ENCODE measurements at regions not wholly inside any gene's neighbourhood (a gene's known extent, or its start where the extent isn't known, plus 50 kb on each side); places are given as distances from the start of the nearest gene placed in this dataset.

- Histone ChIP-seq H3K4me3 (ENCODE audit: insufficient read depth, low read depth, low read length) (no peak overlapping the region), H3K36me3 (ENCODE audit: control insufficient read depth, insufficient read depth, low read length) (no peaks in the 10 kb centered on the region), H3K9me3 (ENCODE audit: control insufficient read depth, low read length) (peaks cover 7% of the 10 kb centered on the region), H3K27ac (ENCODE audit: insufficient read depth, low read depth, low read length, poor library complexity, severe bottlenecking) (no peak overlapping the region), H3K27me3 (ENCODE audit: control insufficient read depth, insufficient read depth, low read length, poor library complexity, severe bottlenecking) (no peaks in the 10 kb centered on the region), H3K4me1 (ENCODE audit: control insufficient read depth, insufficient read depth, low read length) (no peaks in the 10 kb centered on the region)
Measured at GRCh38 chr3:193754719-193755118, 161.7 kb downstream of the OPA1 start.

DNA sequence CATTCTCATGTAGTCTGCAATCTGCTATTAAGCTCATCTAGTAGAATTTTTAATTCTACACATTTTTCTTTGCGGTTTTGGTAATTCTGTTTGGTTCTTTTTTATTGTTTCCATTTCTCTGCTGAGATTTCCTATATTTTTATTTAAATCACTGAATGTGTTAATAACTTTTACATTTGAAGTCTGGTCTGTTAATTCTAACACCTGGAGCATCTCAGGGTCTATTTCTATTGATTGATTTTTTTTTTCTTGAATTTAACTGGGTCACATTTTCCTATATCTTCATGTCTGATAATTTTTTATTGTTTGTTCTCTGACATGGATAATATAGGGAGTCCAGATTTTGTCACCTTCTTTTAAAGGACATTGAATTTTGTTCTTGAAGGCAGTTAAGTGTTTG lies 163.5 kb downstream of the OPA1 start:
- no CpG with 5 or more reads among the region's 1 CpG for WGBS, 2 experiments
- H3K27me3 ChIP-seq (ENCODE audit: control insufficient read depth, insufficient read depth, low read length, poor library complexity, severe bottlenecking) = no peaks in the 10 kb centered on the region

DNA sequence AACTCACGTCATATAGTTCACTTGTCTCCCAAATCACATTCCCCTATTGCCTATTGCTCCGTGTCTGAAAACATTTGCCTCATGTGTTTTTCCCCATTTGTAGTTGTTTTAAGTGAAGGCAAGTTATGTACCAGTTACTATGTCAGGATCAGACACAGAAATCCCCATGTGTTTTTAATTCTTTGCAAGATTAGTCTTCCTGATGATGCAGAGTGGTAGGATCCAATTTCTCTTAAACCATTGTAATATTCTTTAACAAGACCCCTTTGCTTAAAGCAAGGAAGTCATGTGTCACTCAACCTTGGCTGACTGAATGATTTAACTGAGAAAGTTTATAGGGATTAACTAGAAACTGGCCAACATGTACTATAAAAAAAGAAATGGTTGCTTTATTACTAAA lies 164.4 kb downstream of the OPA1 start:
- Histone ChIP-seq H3K9me3 (ENCODE audit: control insufficient read depth, low read length) (peaks cover 7% of the 10 kb centered on the region), H3K27ac (ENCODE audit: insufficient read depth, low read depth, low read length, poor library complexity, severe bottlenecking) (no peak overlapping the region), H3K4me1 (ENCODE audit: control insufficient read depth, insufficient read depth, low read length) (no peaks in the 10 kb centered on the region), H3K4me3 (ENCODE audit: insufficient read depth, low read depth, low read length) (no peak overlapping the region), H3K36me3 (ENCODE audit: control insufficient read depth, insufficient read depth, low read length) (no peaks in the 10 kb centered on the region), H3K27me3 (ENCODE audit: control insufficient read depth, insufficient read depth, low read length, poor library complexity, severe bottlenecking) (no peaks in the 10 kb centered on the region)
- 94 to 100% methylated on average over 1 to 2 of the region's 2 CpGs for WGBS, 2 experiments

More for the DNA sequence above, 163.5 kb downstream of the OPA1 start:
- Histone ChIP-seq H3K4me3 (ENCODE audit: insufficient read depth, low read depth, low read length) (no peak overlapping the region), H3K4me1 (ENCODE audit: control insufficient read depth, insufficient read depth, low read length) (no peaks in the 10 kb centered on the region), H3K27ac (ENCODE audit: insufficient read depth, low read depth, low read length, poor library complexity, severe bottlenecking) (no peak overlapping the region), H3K36me3 (ENCODE audit: control insufficient read depth, insufficient read depth, low read length) (no peaks in the 10 kb centered on the region), H3K9me3 (ENCODE audit: control insufficient read depth, low read length) (peaks cover 7% of the 10 kb centered on the region)

GRCh38 chr3:193761969-193762368 lies 169.0 kb downstream of the OPA1 start:
- Histone ChIP-seq H3K4me3 (ENCODE audit: insufficient read depth, low read depth, low read length) (no peak overlapping the region), H3K27me3 (ENCODE audit: control insufficient read depth, insufficient read depth, low read length, poor library complexity, severe bottlenecking) (no peaks in the 10 kb centered on the region), H3K27ac (ENCODE audit: insufficient read depth, low read depth, low read length, poor library complexity, severe bottlenecking) (no peak overlapping the region), H3K36me3 (ENCODE audit: control insufficient read depth, insufficient read depth, low read length) (no peaks in the 10 kb centered on the region), H3K9me3 (ENCODE audit: control insufficient read depth, low read length) (no peaks in the 10 kb centered on the region), H3K4me1 (ENCODE audit: control insufficient read depth, insufficient read depth, low read length) (no peaks in the 10 kb centered on the region)
- 89 to 94% methylated on average over 5 of the region's 5 CpGs for WGBS, 2 experiments

DNA sequence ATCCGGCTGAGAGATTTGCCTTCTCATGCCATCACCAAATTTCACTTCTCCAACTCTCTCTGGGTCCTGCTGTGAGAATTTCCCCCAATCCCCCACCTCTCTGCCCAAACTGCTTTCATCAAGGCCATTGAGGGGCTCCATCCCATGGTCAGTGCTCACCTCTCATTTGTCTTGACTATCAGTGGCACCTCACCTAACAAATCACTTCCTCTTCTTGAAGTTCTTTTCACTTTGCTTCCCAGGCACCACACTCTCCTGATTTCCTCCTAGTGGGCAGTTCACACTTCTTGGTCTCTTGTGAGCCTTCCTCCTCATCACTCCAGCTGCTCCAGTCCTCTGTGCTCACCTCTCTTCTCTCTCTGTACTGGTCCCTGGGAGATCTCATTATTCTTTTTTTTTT lies 169.6 kb downstream of the OPA1 start:
- 92 to 93% methylated on average over 1 of the region's 1 CpG for WGBS, 2 experiments
- Histone ChIP-seq H3K27me3 (ENCODE audit: control insufficient read depth, insufficient read depth, low read length, poor library complexity, severe bottlenecking) (no peaks in the 10 kb centered on the region), H3K4me3 (ENCODE audit: insufficient read depth, low read depth, low read length) (no peak overlapping the region), H3K9me3 (ENCODE audit: control insufficient read depth, low read length) (no peaks in the 10 kb centered on the region), H3K36me3 (ENCODE audit: control insufficient read depth, insufficient read depth, low read length) (no peaks in the 10 kb centered on the region), H3K4me1 (ENCODE audit: control insufficient read depth, insufficient read depth, low read length) (no peaks in the 10 kb centered on the region), H3K27ac (ENCODE audit: insufficient read depth, low read depth, low read length, poor library complexity, severe bottlenecking) (no peak overlapping the region)

DNA sequence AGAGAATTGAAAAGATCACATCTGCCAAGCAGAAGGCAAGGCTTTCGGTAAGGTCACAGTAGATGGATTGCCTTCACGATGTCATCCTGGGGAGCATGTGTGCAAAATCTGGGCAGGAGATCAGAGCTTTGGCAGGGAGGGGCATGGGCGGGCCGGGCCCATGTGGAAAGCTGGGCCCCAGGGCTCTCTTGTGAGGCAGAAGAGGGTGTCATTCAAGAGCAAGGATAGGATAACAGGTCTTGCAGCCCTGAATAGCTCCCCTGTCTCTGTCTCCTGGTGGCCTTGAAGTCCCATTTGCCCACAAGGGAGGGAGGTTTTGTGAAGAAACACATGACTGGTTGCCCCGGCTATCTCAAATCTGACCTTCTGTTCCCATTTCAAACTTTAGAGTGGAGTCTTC lies 172.0 kb downstream of the OPA1 start:
- H3K4me1 ChIP-seq (ENCODE audit: control insufficient read depth, insufficient read depth, low read length) = no peaks in the 10 kb centered on the region
- 94 to 98% methylated on average over 5 of the region's 5 CpGs for WGBS, 2 experiments

DNA sequence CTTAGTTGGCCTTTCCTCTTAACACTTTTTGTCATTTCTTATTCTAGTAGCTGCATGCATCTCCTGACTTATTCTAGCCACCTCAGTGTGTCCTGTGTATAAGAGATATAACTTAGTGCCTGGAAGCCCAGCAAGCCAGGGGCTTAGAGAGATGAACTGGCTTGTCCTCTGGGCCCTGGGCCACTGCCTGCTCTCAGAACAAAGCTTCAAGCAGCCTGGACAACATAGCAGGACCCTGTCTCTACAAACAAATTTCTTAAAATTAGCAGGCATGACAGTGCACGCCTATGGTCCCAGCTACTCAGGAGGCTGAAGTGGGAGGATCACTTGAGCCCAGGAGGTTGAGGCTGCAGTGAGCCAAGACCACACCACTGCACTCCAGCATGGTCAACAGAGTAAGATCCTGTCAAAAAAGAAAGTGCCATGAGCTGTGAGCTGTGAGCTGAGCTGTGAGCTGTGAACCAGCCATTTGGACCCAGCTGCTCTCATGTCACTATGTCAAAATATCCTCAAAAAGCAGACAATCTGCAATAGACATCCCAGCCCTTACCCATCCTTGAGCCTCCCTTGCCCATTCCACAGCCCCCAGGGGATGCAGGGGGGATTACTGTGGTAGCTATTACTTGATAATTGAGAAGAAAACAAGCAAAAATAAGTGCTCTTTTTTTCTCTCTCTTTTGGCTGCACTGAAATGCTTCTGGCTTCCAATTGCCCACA lies 174.5 kb downstream of the OPA1 start:
- Histone ChIP-seq H3K36me3 (ENCODE audit: control insufficient read depth, insufficient read depth, low read length) (no peaks in the 10 kb centered on the region), H3K4me1 (ENCODE audit: control insufficient read depth, insufficient read depth, low read length) (peaks cover 11% of the 10 kb centered on the region), H3K9me3 (ENCODE audit: control insufficient read depth, low read length) (no peaks in the 10 kb centered on the region), H3K4me3 (ENCODE audit: insufficient read depth, low read depth, low read length) (no peak overlapping the region), H3K27ac (ENCODE audit: insufficient read depth, low read depth, low read length, poor library complexity, severe bottlenecking) (no peak overlapping the region), H3K27me3 (ENCODE audit: control insufficient read depth, insufficient read depth, low read length, poor library complexity, severe bottlenecking) (peaks cover 10% of the 10 kb centered on the region)
- WGBS, 2 experiments = 94 to 98% methylated on average over 1 of the region's 1 CpG

More for the DNA sequence above, 172.0 kb downstream of the OPA1 start:
- H3K9me3 ChIP-seq (ENCODE audit: control insufficient read depth, low read length) = no peaks in the 10 kb centered on the region
- no peak overlapping the region for H3K27ac ChIP-seq (ENCODE audit: insufficient read depth, low read depth, low read length, poor library complexity, severe bottlenecking)
- no peaks in the 10 kb centered on the region for H3K27me3 ChIP-seq (ENCODE audit: control insufficient read depth, insufficient read depth, low read length, poor library complexity, severe bottlenecking)
- no peak overlapping the region for H3K4me3 ChIP-seq (ENCODE audit: insufficient read depth, low read depth, low read length)
- no peaks in the 10 kb centered on the region for H3K36me3 ChIP-seq (ENCODE audit: control insufficient read depth, insufficient read depth, low read length)

DNA sequence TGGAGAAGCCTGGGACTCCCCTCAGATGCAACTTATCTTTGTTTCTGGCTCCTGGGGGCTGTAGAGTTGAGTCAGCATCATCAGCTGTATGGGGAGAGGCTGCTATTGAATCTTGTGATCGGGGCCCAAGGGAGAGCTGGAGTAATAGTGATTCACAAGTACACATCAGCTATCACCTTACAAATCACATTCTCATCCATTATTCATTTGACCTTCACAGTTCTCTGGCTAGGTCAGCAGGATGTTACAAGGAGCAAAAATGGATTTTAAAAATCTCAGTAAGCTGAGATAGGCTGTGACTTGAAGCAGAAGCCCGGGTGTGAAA lies 175.0 kb downstream of the OPA1 start:
- Histone ChIP-seq H3K27me3 (ENCODE audit: control insufficient read depth, insufficient read depth, low read length, poor library complexity, severe bottlenecking) (peaks cover 15% of the 10 kb centered on the region), H3K9me3 (ENCODE audit: control insufficient read depth, low read length) (no peaks in the 10 kb centered on the region), H3K36me3 (ENCODE audit: control insufficient read depth, insufficient read depth, low read length) (no peaks in the 10 kb centered on the region), H3K4me1 (ENCODE audit: control insufficient read depth, insufficient read depth, low read length) (peaks cover 16% of the 10 kb centered on the region), H3K4me3 (ENCODE audit: insufficient read depth, low read depth, low read length) (no peak overlapping the region), H3K27ac (ENCODE audit: insufficient read depth, low read depth, low read length, poor library complexity, severe bottlenecking) (no peak overlapping the region)
- 93 to 94% methylated on average over 1 to 2 of the region's 2 CpGs for WGBS, 2 experiments

- Histone ChIP-seq H3K4me3 (ENCODE audit: insufficient read depth, low read depth, low read length) (no peak overlapping the region), H3K27me3 (ENCODE audit: control insufficient read depth, insufficient read depth, low read length, poor library complexity, severe bottlenecking) (peaks cover 29% of the 10 kb centered on the region), H3K36me3 (ENCODE audit: control insufficient read depth, insufficient read depth, low read length) (no peaks in the 10 kb centered on the region), H3K4me1 (ENCODE audit: control insufficient read depth, insufficient read depth, low read length) (peaks cover 26% of the 10 kb centered on the region), H3K9me3 (ENCODE audit: control insufficient read depth, low read length) (no peaks in the 10 kb centered on the region), H3K27ac (ENCODE audit: insufficient read depth, low read depth, low read length, poor library complexity, severe bottlenecking) (no peak overlapping the region)
- 95 to 96% methylated on average over 2 of the region's 2 CpGs for WGBS, 2 experiments
Measured at GRCh38 chr3:193769437-193769836, 176.4 kb downstream of the OPA1 start.

- no peaks in the 10 kb centered on the region for H3K36me3 ChIP-seq (ENCODE audit: control insufficient read depth, insufficient read depth, low read length)
- no peaks in the 10 kb centered on the region for H3K9me3 ChIP-seq (ENCODE audit: control insufficient read depth, low read length)
- 93 to 95% methylated on average over 20 of the region's 20 CpGs for whole genome bisulfite sequencing, 2 experiments
- H3K4me1 ChIP-seq (ENCODE audit: control insufficient read depth, insufficient read depth, low read length) = peaks cover 41% of the 10 kb centered on the region
- H3K27ac ChIP-seq (ENCODE audit: insufficient read depth, low read depth, low read length, poor library complexity, severe bottlenecking) = no peak overlapping the region
- H3K4me3 ChIP-seq (ENCODE audit: insufficient read depth, low read depth, low read length) = no peak overlapping the region
- peaks cover 46% of the 10 kb centered on the region for H3K27me3 ChIP-seq (ENCODE audit: control insufficient read depth, insufficient read depth, low read length, poor library complexity, severe bottlenecking)
Measured at GRCh38 chr3:193771011-193771652, 178.1 kb downstream of the OPA1 start.
